GM21447 (cell line): ENCODE measurements at regions not wholly inside any gene's neighbourhood (a gene's known extent, or its start where the extent isn't known, plus 50 kb on each side); places are given as distances from the start of the nearest gene placed in this dataset.

Source experiments
- ATAC-seq: cut with Tn5 transposase; IDR thresholded peaks from one replicate; pipeline ENCODE4 v1.9.1; 2021; ENCODE audit not compliant: unreplicated experiment

- ATAC-seq = no peak
Observed at GRCh38 chr1:55654171-55654570, 439.0 kb upstream of the USP24 start.

- no peak for ATAC-seq
Observed at GRCh38 chr1:55650444-55650843, 435.3 kb upstream of the USP24 start.

- no peak for ATAC-seq
Observed at GRCh38 chr1:55646181-55646580, 431.0 kb upstream of the USP24 start.

- ATAC-seq = no peak
Observed at GRCh38 chr1:55645270-55645669, 430.1 kb upstream of the USP24 start.

GRCh38 chr1:55641947-55642346, 426.8 kb upstream of the USP24 start:
- no peak for ATAC-seq

- ATAC-seq = no peak
Observed at GRCh38 chr1:55640708-55641473, 425.7 kb upstream of the USP24 start.

- no peak for ATAC-seq
Observed at GRCh38 chr1:55639526-55639925, 424.4 kb upstream of the USP24 start.

GRCh38 chr1:55639051-55639450, 423.9 kb upstream of the USP24 start:
- no peak for ATAC-seq

GRCh38 chr1:55636696-55637095, 421.5 kb upstream of the USP24 start:
- no peak for ATAC-seq

- no peak for ATAC-seq
Observed at GRCh38 chr1:55635856-55636255, 420.7 kb upstream of the USP24 start.

GRCh38 chr1:55634516-55634915, 419.4 kb upstream of the USP24 start:
- no peak for ATAC-seq

GRCh38 chr1:55632906-55633305, 417.7 kb upstream of the USP24 start:
- no peak for ATAC-seq

GRCh38 chr1:55632058-55632457, 416.9 kb upstream of the USP24 start:
- no peak for ATAC-seq

- no peak for ATAC-seq
Observed at GRCh38 chr1:55631509-55631908, 416.3 kb upstream of the USP24 start.

- no peak for ATAC-seq
Observed at GRCh38 chr1:55626326-55626725, 411.2 kb upstream of the USP24 start.

GRCh38 chr1:55624766-55625165, 409.6 kb upstream of the USP24 start:
- no peak for ATAC-seq

GRCh38 chr1:55623311-55623710, 408.1 kb upstream of the USP24 start:
- no peak for ATAC-seq

GRCh38 chr1:55622074-55622473, 406.9 kb upstream of the USP24 start:
- ATAC-seq = no peak

- no peak for ATAC-seq
Observed at GRCh38 chr1:55618199-55618598, 403.0 kb upstream of the USP24 start.

GRCh38 chr1:55617288-55617982, 402.3 kb upstream of the USP24 start:
- ATAC-seq = no peak

GRCh38 chr1:55612988-55613387, 397.8 kb upstream of the USP24 start:
- ATAC-seq = no peak

GRCh38 chr1:55611123-55611522, 396.0 kb upstream of the USP24 start:
- no peak for ATAC-seq

GRCh38 chr1:55610203-55610602, 395.0 kb upstream of the USP24 start:
- no peak for ATAC-seq
